ENCODE measurements at regions not wholly inside any gene's neighbourhood (a gene's known extent, or its start where the extent isn't known, plus 50 kb on each side); places are given as distances from the start of the nearest gene placed in this dataset.
"Not testable (repeated sequence)": the region's sequence is repeated elsewhere in the genome, so short reads cannot be mapped to it uniquely, and the experiment has no call there.

DNA sequence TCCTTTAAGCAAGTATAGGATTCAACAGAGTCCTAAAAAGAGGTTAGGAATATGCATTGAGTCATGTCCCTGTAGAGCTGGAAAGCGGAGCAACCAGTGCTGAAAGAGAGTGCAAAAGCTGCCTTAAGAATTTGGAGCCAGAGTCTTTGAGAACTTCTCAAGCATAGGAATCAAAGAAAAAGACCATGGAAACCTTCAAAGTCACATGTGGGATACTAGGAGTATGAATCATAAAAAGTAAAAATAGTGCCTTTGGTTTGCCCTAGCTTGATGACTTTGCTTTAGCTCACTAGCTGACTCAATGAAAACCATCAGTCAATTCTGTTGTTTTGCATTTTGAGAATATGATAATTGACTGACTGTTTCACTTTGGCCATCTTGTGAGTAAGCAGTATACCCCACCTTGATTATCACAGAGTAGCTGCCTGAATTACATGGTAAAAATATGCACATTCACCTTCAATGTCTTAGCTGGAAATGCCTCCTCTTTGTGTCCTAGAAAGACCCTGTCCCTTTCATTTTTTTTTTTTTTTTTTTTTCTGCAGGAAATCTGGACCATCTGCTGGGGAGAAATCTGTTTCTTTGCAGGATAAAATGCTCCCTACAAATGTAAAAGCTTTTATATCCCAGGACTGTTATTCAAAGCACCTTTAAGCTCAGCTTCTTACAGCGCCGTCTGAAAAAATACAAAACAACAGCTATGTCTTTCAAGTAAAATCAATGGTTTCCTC lies 248.6 kb upstream of the KRR1 start:
- no peak for DNase-seq (ENCODE audit: low spot score)

DNA sequence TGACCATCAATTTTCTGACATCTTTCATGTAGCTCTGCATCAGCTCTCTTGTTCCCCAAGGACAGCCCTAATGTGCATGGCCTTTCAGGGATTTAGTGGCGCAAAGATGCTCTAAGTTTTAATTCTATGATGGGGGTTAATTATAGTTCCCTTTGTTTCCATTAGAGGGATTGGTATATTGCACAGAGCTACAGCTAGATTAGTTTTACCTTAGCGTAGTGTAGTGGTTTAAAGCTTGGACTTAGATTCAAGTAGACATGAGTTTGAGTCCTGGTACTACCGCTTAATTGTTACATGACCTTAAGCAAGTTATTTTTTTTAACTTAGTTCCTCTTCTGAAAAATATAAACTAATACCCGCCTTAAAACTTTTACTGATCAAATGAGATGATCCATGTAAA lies 247.8 kb upstream of the KRR1 start:
- DNase-seq (ENCODE audit: low spot score), result no peak

DNA sequence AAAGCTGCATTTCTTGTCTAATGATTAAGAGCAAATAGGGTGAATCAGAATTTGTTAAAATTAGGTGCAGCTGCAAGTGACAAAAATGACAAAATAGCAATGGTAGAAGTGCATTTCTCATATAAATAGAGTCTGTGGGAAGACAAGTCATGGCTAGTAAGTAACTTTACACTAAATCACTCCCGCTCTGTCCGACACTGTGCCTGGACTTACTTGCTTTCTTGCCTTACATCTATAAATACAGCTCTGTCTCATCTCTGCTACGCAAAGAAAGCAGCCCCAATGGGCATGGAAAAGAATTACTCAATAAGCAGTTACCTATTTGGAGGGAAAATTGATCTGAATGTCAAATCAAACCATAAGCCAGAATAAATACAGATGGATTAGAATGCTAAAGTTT lies 245.4 kb upstream of the KRR1 start:
- no peak for DNase-seq (ENCODE audit: low spot score)

DNA sequence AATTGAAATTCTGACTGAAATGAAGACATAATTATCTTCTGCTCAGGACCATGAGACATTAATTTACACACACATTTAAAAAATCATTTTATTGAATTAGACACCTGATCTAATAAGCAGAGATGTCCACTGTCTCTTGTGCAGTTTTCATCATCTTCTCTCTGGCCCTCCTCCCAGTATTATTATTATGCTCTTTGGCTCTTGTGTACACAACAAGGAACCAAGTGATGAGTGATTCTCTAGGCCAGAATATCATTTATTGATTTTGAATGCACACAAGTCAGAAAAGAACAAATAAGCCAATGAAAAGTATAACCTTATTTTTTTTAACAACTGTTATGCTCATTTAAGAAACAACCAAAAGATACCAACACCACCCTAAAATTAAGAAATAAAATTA lies 244.7 kb upstream of the KRR1 start:
- DNase-seq (ENCODE audit: low spot score), result no peak

GRCh38 chr12:75754698-75755097 lies 243.3 kb upstream of the KRR1 start:
- DNase-seq (ENCODE audit: low spot score), result no peak

- DNase-seq (ENCODE audit: low spot score), result no peak
Observed at GRCh38 chr12:75754141-75754540, 242.7 kb upstream of the KRR1 start.

DNA sequence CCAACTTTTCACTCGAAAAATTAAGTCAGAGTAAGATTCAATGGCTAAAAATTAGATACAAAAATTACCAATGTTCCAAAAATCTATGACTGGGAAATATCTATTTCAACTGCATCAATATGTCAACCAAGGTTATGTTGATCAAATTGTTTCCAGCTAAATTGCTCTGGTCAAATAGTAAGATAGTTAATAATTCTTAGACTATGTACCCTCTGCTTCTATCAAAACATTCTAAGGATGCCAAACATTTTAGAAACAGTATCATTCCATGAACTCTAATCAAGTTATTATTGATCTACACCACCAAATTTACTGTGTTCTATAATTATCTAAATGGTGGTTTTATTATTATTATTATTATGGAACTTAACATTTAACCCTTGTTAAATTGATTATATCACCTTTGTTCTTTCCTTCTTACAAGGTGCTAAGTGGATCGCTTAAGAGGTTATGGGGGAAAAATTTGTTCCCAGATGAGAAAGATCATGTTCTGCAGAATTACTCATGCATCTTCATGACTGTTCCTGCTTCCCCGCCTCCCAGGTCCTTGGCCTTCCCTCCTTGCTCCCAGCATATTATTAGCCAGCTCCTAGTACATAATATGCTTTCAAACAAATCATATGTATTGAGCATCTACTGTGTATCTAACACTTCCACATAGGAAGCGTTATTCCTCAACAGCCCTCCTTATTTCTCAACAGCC lies 240.5 kb upstream of the KRR1 start:
- no peak for DNase-seq (ENCODE audit: low spot score)

- DNase-seq (ENCODE audit: low spot score), result no peak
Observed at GRCh38 chr12:75750716-75751306, 239.4 kb upstream of the KRR1 start.

GRCh38 chr12:75748990-75749389 lies 237.6 kb upstream of the KRR1 start:
- DNase-seq (ENCODE audit: low spot score), result not testable (repeated sequence)

- DNase-seq (ENCODE audit: low spot score), result no peak
Observed at GRCh38 chr12:75748136-75748535, 236.7 kb upstream of the KRR1 start.

GRCh38 chr12:75747572-75748021 lies 236.2 kb upstream of the KRR1 start:
- no peak for DNase-seq (ENCODE audit: low spot score)

DNA sequence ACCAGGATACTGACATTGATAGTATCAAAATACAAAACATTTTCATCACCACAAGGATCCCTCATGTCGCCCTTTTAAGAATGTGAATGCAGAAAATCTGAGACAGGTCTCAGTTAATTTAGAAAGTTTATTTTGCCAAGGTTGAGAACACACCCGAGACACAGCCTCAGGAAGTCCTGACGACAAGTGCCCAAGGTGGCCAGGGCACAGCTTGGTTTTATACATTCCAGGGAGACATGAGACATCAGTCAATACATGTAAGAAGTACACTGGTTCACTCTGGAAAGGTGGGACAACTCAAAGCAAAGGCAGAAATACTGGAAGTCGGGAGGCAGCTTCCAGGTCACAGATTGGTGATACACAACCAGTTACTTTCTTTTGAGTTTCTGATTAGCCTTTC lies 235.2 kb upstream of the KRR1 start:
- no peak for DNase-seq (ENCODE audit: low spot score)

DNA sequence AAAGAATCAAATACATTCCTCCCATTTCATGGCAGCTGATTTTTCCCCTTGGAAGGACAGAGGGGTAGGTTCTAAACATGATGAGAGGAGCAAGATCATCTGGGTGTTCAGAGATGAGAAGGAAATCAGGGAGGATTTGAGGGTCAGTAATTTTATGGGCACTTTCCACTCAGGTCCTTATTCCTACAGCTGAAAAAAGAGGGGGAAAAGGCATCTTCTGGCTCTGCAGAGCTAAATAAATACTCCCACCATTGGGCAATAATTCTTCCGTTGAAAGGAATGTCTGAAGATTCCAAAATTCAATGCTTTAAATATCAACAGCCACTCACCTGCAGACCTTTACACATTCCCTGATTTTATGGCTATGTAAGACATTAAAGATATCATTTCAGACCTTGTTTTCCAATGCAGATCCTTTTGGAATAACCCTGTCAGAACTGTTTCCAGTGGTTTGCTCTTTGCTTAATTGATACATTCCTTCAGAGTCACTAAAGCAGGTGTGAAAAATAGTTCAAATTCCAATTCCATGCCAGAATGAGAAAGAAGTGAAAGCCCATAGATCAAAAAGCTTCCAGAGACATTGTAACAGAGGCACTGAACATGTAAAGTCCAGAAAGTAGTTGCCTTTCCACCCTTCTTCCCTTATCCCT lies 233.3 kb upstream of the KRR1 start:
- no peak for DNase-seq (ENCODE audit: low spot score)

DNA sequence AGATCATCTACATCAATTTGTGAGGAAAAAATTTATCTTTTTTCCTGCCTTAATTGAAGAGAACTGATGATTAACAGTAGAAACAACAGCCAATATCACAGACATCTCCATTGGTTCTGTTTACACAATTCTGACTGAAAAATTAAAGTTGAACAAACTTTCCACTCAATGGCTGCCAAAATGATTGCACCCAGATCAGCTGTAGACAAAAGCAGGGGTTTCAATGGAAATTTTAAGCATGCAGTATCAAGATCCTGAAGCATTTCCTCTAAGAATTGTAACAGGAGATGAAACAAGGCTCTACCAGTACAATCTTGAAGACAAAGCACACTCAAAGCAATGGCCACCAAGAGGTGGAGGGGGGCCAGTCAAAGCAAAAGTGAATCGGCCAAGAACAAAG lies 231.6 kb upstream of the KRR1 start:
- DNase-seq (ENCODE audit: low spot score), result no peak

DNA sequence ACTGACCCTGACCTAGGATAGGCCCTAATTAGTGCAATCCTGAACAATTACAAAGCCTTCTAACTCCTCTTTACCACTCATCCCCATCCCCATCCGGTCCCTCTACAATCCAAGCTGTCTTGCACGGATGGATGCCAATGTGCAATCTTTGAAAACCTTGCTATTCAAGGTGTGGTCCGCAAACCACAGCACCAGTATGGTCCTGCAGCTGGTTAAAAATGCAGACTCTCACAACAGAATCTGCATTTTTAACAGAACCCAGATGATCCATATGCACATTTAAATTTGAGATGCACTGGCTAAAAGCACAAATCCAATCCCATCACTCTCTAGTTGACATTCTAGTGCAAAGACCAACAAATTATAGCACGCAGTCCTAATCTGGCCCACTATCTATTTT lies 230.6 kb upstream of the KRR1 start:
- DNase-seq (ENCODE audit: low spot score), result no peak

GRCh38 chr12:75739912-75740311 lies 228.5 kb upstream of the KRR1 start:
- DNase-seq (ENCODE audit: low spot score), result no peak

GRCh38 chr12:75739098-75739497 lies 227.7 kb upstream of the KRR1 start:
- not testable (repeated sequence) for DNase-seq (ENCODE audit: low spot score)

DNA sequence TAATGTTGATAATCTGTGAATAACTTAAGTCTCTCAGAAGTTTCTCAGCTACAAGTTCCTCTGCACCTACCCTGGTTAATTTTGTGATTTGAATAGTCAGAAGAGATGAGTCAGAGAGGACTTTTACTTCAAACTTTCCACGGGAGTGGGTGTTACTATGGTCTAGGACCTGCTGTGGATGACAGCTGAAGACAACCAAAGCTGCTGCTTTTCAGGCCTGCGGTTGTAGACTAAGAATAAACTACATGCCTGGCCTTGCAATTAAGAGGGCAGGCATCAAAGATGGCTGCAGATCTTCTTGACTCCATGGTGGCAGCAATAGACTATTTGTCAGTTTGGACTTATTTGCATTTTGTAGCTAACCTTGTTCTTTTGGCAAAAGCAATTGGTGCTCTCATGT lies 227.1 kb upstream of the KRR1 start:
- DNase-seq (ENCODE audit: low spot score), result peak; percentile 15

- DNase-seq (ENCODE audit: low spot score), result no peak
Observed at GRCh38 chr12:75735853-75736252, 224.4 kb upstream of the KRR1 start.

DNA sequence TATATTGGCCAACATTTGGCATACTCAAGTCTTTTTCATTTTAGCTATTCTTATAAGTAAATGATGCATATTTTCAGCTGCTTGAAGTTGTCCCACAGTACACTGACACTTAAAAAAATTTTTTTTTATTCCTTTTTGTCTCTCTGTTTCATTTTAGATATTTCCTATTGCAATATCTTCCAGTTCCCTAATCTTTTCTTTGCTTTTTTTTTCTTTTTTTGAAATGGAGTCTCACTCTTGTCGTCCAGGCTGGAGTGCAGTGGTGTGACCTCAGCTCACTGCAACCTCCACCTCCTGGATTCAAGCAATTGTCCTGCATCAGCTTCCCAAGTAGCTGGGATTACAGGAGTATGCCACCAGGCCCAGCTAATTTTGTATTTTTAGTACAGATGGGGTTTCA lies 217.4 kb upstream of the KRR1 start:
- DNase-seq (ENCODE audit: low spot score), result no peak

GRCh38 chr12:75727577-75727976 lies 216.2 kb upstream of the KRR1 start:
- DNase-seq (ENCODE audit: low spot score), result no peak

GRCh38 chr12:75725521-75726111 lies 214.2 kb upstream of the KRR1 start:
- no peak for DNase-seq (ENCODE audit: low spot score)

DNA sequence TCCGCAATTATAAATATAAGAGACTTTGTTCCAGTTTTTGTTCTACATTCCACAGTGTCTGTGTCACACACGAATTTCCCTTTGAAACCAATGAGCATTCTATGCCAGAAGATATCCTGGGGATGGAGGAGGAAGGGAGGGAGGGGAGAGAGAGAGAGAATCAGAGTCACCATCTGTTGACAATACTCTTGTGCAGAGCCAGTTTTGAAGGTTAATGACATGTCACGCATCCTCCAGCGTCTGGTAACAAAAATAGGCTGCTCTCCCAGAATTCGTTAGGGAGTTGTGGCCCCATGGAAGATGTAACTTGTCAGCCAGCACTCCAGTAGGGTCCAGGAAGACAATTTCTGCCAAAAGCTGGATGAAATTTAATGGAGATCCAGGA lies 213.5 kb upstream of the KRR1 start:
- no peak for DNase-seq (ENCODE audit: low spot score)

Measured in CD4-positive, alpha-beta T cell treated with Interleukin-2 at 100 ng/mL for 4 hours (primary cell).